Keratinocyte (primary cell): ENCODE measurements at regions not wholly inside any gene's neighbourhood (a gene's known extent, or its start where the extent isn't known, plus 50 kb on each side); places are given as distances from the start of the nearest gene placed in this dataset.

ENCODE experiments used
- CTCF ChIP-seq, 3 experiments: IDR thresholded peaks in 1 of 3; conservative IDR thresholded peaks in 1 of 3; optimal IDR thresholded peaks in 1 of 3; 2 replicates in 2 of 3; 3 replicates in 1 of 3; pipeline versions ENCODE3 to v1.5.1; 2011; ENCODE audit warnings: low read length in 3 of 3, mild to moderate bottlenecking in 3 of 3, moderate library complexity in 2 of 3, control low read depth in 1 of 3, inconsistent platforms in 1 of 3; ENCODE audit not compliant: insufficient read depth in 2 of 3; ENCODE audit errors: extremely low read depth in 1 of 3
- EZH2 ChIP-seq: IDR thresholded peaks from one replicate; pipeline ENCODE4 v1.6.1; 2012; ENCODE audit warnings: inconsistent platforms, mild to moderate bottlenecking, low read length, moderate library complexity

- no peak for TF ChIP-seq EZH2
- TF ChIP-seq CTCF (optimal IDR thresholded peaks at IDR 0.05 in 1 of 3, IDR thresholded peaks at IDR 0.05 in 1 of 3, conservative IDR thresholded peaks at IDR 0.05 in 1 of 3; ENCODE audit: extremely low read depth in 1 of 3, insufficient read depth in 2 of 3, low read length in 3 of 3), result no peak
Measured at GRCh38 chr6:154931711-154932424, 63.2 kb upstream of the TIAM2 start.
